H9 (cell line): ENCODE measurements at regions not wholly inside any gene's neighbourhood (a gene's known extent, or its start where the extent isn't known, plus 50 kb on each side); places are given as distances from the start of the nearest gene placed in this dataset.

Source experiments
- DNase-seq: peaks from one replicate; pipeline ENCODE4 v3.0.0-alpha.2; 2017
- H2AFZ ChIP-seq: one replicate; pipeline ENCODE4 v1.6.1; 2013; ENCODE audit warnings: mild to moderate bottlenecking, low read length, control low read depth, moderate library complexity
- H2AK5ac ChIP-seq: 2 replicates; pipeline ENCODE4 v1.6.1; 2013; ENCODE audit warnings: low read length, control low read depth, mixed read lengths; ENCODE audit not compliant: insufficient read length
- H2BK120ac ChIP-seq: one replicate; pipeline ENCODE4 v1.6.1; 2013; ENCODE audit warnings: low read depth, mild to moderate bottlenecking, low read length, control low read depth, inconsistent platforms; ENCODE audit not compliant: poor library complexity, severe bottlenecking
- H2BK12ac ChIP-seq: 2 replicates; pipeline ENCODE4 v1.6.1; 2013; ENCODE audit warnings: low read length, control low read depth, mixed read lengths, low read depth; ENCODE audit not compliant: insufficient read length
- H2BK15ac ChIP-seq: 2 replicates; pipeline ENCODE4 v1.6.1; 2013; ENCODE audit warnings: low read depth, low read length, control low read depth
- H2BK20ac ChIP-seq: one replicate; pipeline ENCODE4 v1.6.1; 2013; ENCODE audit warnings: low read depth, mild to moderate bottlenecking, low read length, control low read depth, inconsistent platforms; ENCODE audit not compliant: poor library complexity, severe bottlenecking
- H2BK5ac ChIP-seq: 2 replicates; pipeline ENCODE4 v1.6.1; 2013; ENCODE audit warnings: low read length, control low read depth, mixed read lengths; ENCODE audit not compliant: insufficient read length
- H3K14ac ChIP-seq: 2 replicates; pipeline ENCODE4 v1.6.1; 2013; ENCODE audit warnings: low read length, control low read depth; ENCODE audit not compliant: insufficient read depth
- H3K18ac ChIP-seq: 2 replicates; pipeline ENCODE4 v1.6.1; 2013; ENCODE audit warnings: low read depth, mild to moderate bottlenecking, mixed read lengths, low read length, control low read depth; ENCODE audit not compliant: insufficient read length
- H3K23ac ChIP-seq: 2 replicates; pipeline ENCODE4 v1.6.1; 2013; ENCODE audit warnings: low read length, control low read depth, mixed read lengths, low read depth; ENCODE audit not compliant: insufficient read length
- H3K23me2 ChIP-seq: 2 replicates; pipeline ENCODE4 v1.6.1; 2013; ENCODE audit warnings: low read depth, mild to moderate bottlenecking, mixed read lengths, low read length, control low read depth; ENCODE audit not compliant: insufficient read length, poor library complexity, severe bottlenecking
- H3K27ac ChIP-seq: 2 replicates; pipeline ENCODE4 v1.5.1; 2013; ENCODE audit warnings: low read length, control low read depth, mixed read lengths, low read depth; ENCODE audit not compliant: insufficient read length
- H3K27me3 ChIP-seq: 2 replicates; pipeline ENCODE4 v1.6.1; 2013; ENCODE audit warnings: low read length, control low read depth, inconsistent platforms; ENCODE audit not compliant: insufficient read depth
- H3K4ac ChIP-seq: 2 replicates; pipeline ENCODE4 v1.6.1; 2013; ENCODE audit warnings: low read depth, mild to moderate bottlenecking, control low read depth, inconsistent platforms, low read length, moderate library complexity
- H3K4me1 ChIP-seq: 2 replicates; pipeline ENCODE4 v1.6.1; 2013; ENCODE audit warnings: low read length, control low read depth, inconsistent platforms; ENCODE audit not compliant: insufficient read depth
- H3K4me2 ChIP-seq: 2 replicates; pipeline ENCODE4 v1.6.1; 2013; ENCODE audit warnings: low read length, control low read depth, mixed read lengths; ENCODE audit not compliant: insufficient read length, insufficient read depth
- H3K56ac ChIP-seq: 2 replicates; pipeline ENCODE4 v1.6.1; 2013; ENCODE audit warnings: low read depth, mild to moderate bottlenecking, mixed read lengths, low read length, control low read depth; ENCODE audit not compliant: insufficient read length
- H3K79me1 ChIP-seq: 2 replicates; pipeline ENCODE4 v1.6.1; 2013; ENCODE audit warnings: low read depth, mild to moderate bottlenecking, moderate library complexity, low read length, control low read depth, inconsistent platforms; ENCODE audit not compliant: insufficient read depth, poor library complexity, severe bottlenecking
- H3K79me2 ChIP-seq: 2 replicates; pipeline ENCODE4 v1.6.1; 2013; ENCODE audit warnings: low read length, control low read depth, inconsistent platforms; ENCODE audit not compliant: insufficient read depth
- H3K9ac ChIP-seq: 2 replicates; pipeline ENCODE4 v1.6.1; 2013; ENCODE audit warnings: low read length, control low read depth, mixed read lengths; ENCODE audit not compliant: insufficient read length; ENCODE audit errors: extremely low read depth
- H3K9me3 ChIP-seq: one replicate; pipeline ENCODE4 v1.6.1; 2013; ENCODE audit warnings: low read depth, low read length, inconsistent platforms; ENCODE audit not compliant: control insufficient read depth
- H3T11ph ChIP-seq: one replicate; pipeline ENCODE4 v1.6.1; 2013; ENCODE audit warnings: mild to moderate bottlenecking, low read length, control low read depth, inconsistent platforms
- H4K20me1 ChIP-seq: one replicate; pipeline ENCODE4 v1.6.1; 2013; ENCODE audit not compliant: control insufficient read depth, insufficient read length, insufficient read depth
- H4K5ac ChIP-seq: 2 replicates; pipeline ENCODE4 v1.6.1; 2013; ENCODE audit warnings: low read depth, mild to moderate bottlenecking, mixed read lengths, low read length, control low read depth; ENCODE audit not compliant: insufficient read length
- H4K8ac ChIP-seq: replicated peaks from 2 replicates; pipeline ENCODE4 v1.6.1; 2013; ENCODE audit warnings: low read length, control low read depth, mixed read lengths, low read depth; ENCODE audit not compliant: insufficient read length
- H4K91ac ChIP-seq: 2 replicates; pipeline ENCODE4 v1.6.1; 2013; ENCODE audit warnings: low read depth, mild to moderate bottlenecking, moderate library complexity, mixed read lengths, low read length, control low read depth; ENCODE audit not compliant: insufficient read length
- H3K27ac Mint-ChIP-seq, 3 experiments: 2 replicates in 2 of 3; 3 replicates in 1 of 3; pipeline ENCODE4 v1.8.0; 2020 to 2021; ENCODE audit warnings: mixed read lengths in 3 of 3, mild to moderate bottlenecking in 1 of 3, moderate library complexity in 1 of 3
- H3K27me3 Mint-ChIP-seq: 2 replicates; pipeline ENCODE4 v1.8.0; 2021; ENCODE audit warnings: low read depth, mild to moderate bottlenecking, moderate library complexity, mixed read lengths
- H3K36me3 Mint-ChIP-seq, 3 experiments: 2 replicates in 2 of 3; 3 replicates in 1 of 3; pipeline ENCODE4 v1.8.0; 2020 to 2021; ENCODE audit warnings: low read depth in 3 of 3, mixed read lengths in 3 of 3; ENCODE audit not compliant: insufficient read depth in 1 of 3
- H3K4me1 Mint-ChIP-seq, 2 experiments: 2 replicates each; pipeline ENCODE4 v1.8.0; 2020; ENCODE audit warnings: mixed read lengths in 2 of 2
- H3K4me3 Mint-ChIP-seq, 2 experiments: 2 replicates in 1 of 2; 3 replicates in 1 of 2; pipeline ENCODE4 v1.8.0; 2020 to 2021; ENCODE audit warnings: mild to moderate bottlenecking in 2 of 2, mixed read lengths in 2 of 2, moderate library complexity in 1 of 2
- H3K9me3 Mint-ChIP-seq, 2 experiments: 2 replicates in 1 of 2; 3 replicates in 1 of 2; pipeline ENCODE4 v1.8.0; 2020; ENCODE audit warnings: mild to moderate bottlenecking in 2 of 2, mixed read lengths in 2 of 2, moderate library complexity in 1 of 2
- WGBS: extraction: QIAGEN DNeasy Blood & Tissue Kit; methylation state at CpG from one replicate; pipeline ENCODE4 v1.1.7; 2013; ENCODE audit warnings: missing lambda C conversion rate, low lambda C conversion rate, mixed read lengths; ENCODE audit not compliant: insufficient read length; ENCODE audit errors: extremely low coverage; 5-methylcytosine and 5-hydroxymethylcytosine counted together
- TF ChIP-seq, protein P1 (sequence below): fragments of 200-600 bp; sonication (generic); conservative IDR thresholded peaks from 3 replicates; pipeline ENCODE4 v1.8.0; 2021; ENCODE audit warnings: antibody characterized with exemption, mild to moderate bottlenecking

- no peak overlapping the region for H4K8ac ChIP-seq
- TF ChIP-seq, protein P1, sequence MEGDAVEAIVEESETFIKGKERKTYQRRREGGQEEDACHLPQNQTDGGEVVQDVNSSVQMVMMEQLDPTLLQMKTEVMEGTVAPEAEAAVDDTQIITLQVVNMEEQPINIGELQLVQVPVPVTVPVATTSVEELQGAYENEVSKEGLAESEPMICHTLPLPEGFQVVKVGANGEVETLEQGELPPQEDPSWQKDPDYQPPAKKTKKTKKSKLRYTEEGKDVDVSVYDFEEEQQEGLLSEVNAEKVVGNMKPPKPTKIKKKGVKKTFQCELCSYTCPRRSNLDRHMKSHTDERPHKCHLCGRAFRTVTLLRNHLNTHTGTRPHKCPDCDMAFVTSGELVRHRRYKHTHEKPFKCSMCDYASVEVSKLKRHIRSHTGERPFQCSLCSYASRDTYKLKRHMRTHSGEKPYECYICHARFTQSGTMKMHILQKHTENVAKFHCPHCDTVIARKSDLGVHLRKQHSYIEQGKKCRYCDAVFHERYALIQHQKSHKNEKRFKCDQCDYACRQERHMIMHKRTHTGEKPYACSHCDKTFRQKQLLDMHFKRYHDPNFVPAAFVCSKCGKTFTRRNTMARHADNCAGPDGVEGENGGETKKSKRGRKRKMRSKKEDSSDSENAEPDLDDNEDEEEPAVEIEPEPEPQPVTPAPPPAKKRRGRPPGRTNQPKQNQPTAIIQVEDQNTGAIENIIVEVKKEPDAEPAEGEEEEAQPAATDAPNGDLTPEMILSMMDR = no peak
- no peak overlapping the region for H2BK12ac ChIP-seq
- DNase-seq = no peak
- H3K14ac ChIP-seq = no peak overlapping the region
- H3K79me1 ChIP-seq = no peaks in the 10 kb centered on the region
- no peak overlapping the region for H3K4me2 ChIP-seq
- no peaks in the 10 kb centered on the region for H3K79me2 ChIP-seq
- H3K56ac ChIP-seq = no peak overlapping the region
- no peak overlapping the region for H2BK120ac ChIP-seq
- Mint-ChIP-seq H3K27me3 (no peaks in the 10 kb centered on the region), H3K27ac (peak overlapping the region in 1 of 3 experiments; percentile 10; a peak in 3 of 7 replicates), H3K4me3 (no peak overlapping the region), H3K36me3 (peaks cover 4 to 13% (median 8%) of the 10 kb centered on the region in 3 experiments), H3K4me1 (peaks cover 22 to 42% of the 10 kb centered on the region in 2 experiments), H3K9me3 (peaks cover 11 to 19% of the 10 kb centered on the region in 2 experiments)
- H4K91ac ChIP-seq = no peak overlapping the region
- H3K23me2 ChIP-seq = no peaks in the 10 kb centered on the region
- H3K23ac ChIP-seq = no peak overlapping the region
- H2AFZ ChIP-seq = no peak overlapping the region
- no peak overlapping the region for H4K5ac ChIP-seq
- H3K9me3 ChIP-seq = no peaks in the 10 kb centered on the region
- H3K27ac ChIP-seq = no peak overlapping the region
- H2AK5ac ChIP-seq = no peak overlapping the region
- H3K18ac ChIP-seq = no peak overlapping the region
- H3K4me1 ChIP-seq = no peaks in the 10 kb centered on the region
- H4K20me1 ChIP-seq = no peaks in the 10 kb centered on the region
- no peak overlapping the region for H3T11ph ChIP-seq
- H3K4ac ChIP-seq = no peak overlapping the region
- H3K27me3 ChIP-seq = no peaks in the 10 kb centered on the region
- H2BK15ac ChIP-seq = no peak overlapping the region
- H2BK20ac ChIP-seq = no peak overlapping the region
- H2BK5ac ChIP-seq = no peak overlapping the region
- no peak overlapping the region for H3K9ac ChIP-seq
- no CpG with 5 or more reads among the region's 1 CpG for WGBS
Measured at GRCh38 chr5:86763929-86764328, 146.2 kb downstream of the COX7C start.
